ENCODE measurements at regions not wholly inside any gene's neighbourhood (a gene's known extent, or its start where the extent isn't known, plus 50 kb on each side); places are given as distances from the start of the nearest gene placed in this dataset.

DNA sequence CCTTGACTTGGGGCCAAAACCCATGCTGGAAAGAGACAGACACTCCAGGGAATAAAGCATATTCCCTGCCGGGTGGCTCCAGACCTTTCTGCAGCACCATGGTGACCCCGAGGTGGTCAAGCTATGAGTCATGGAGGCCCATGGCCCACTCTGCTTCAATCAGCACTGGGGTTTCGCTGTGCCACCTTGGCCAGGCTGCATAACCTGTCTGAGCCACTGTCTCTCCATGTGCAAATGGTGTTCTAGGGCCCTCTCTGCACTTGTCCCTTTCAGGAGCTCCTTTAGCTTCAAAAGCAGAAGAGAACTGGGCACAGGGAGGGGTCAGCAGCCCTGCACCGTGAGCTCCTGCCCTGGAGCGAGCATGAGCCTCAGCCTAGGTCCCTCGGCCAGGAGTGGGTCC lies 410.1 kb downstream of the SHANK2 start:
- TF ChIP-seq, protein P1, sequence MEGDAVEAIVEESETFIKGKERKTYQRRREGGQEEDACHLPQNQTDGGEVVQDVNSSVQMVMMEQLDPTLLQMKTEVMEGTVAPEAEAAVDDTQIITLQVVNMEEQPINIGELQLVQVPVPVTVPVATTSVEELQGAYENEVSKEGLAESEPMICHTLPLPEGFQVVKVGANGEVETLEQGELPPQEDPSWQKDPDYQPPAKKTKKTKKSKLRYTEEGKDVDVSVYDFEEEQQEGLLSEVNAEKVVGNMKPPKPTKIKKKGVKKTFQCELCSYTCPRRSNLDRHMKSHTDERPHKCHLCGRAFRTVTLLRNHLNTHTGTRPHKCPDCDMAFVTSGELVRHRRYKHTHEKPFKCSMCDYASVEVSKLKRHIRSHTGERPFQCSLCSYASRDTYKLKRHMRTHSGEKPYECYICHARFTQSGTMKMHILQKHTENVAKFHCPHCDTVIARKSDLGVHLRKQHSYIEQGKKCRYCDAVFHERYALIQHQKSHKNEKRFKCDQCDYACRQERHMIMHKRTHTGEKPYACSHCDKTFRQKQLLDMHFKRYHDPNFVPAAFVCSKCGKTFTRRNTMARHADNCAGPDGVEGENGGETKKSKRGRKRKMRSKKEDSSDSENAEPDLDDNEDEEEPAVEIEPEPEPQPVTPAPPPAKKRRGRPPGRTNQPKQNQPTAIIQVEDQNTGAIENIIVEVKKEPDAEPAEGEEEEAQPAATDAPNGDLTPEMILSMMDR (IDR thresholded peaks at IDR 0.05; ENCODE audit: insufficient read depth, low read depth, low read length) = no peak
- no peak for TF ChIP-seq EZH2 (IDR thresholded peaks at IDR 0.05; ENCODE audit: insufficient read depth, low read length)
